ENCODE measurements at regions not wholly inside any gene's neighbourhood (a gene's known extent, or its start where the extent isn't known, plus 50 kb on each side); places are given as distances from the start of the nearest gene placed in this dataset.

DNA sequence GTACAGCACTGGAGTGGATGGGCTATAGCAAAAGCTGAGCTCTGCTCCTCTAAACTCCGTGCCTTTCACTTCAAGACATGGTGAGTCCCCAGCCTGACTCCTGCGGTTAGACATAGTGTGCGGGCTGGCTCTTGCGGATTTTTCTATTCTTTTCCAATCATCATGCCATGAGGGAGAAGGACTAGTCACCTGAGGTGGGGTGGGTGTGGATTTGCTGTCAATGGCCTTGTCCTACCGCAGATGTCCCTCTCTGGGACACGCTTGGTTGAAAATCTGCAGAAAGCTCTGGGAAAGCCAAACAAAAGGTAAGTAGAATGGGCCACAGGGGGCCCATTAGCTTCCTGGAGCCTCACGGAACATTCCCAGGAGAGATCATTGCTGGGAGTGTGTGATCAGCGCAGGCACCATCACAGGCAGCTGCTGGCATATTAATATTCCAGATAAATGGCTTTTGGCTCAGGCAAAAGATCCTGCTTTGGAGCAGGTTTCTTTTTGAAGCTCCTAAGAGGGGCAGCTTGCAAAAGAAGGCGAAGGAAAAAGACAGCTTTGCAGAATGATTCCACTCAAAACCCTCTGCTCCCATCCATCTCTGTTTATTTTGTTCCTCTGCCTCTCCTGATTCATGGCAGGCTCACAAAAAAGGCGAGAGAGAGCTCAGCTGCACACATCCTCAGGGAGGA, 509.0 kb upstream of the ZMIZ1 start:
- no peak for DNase-seq

DNA sequence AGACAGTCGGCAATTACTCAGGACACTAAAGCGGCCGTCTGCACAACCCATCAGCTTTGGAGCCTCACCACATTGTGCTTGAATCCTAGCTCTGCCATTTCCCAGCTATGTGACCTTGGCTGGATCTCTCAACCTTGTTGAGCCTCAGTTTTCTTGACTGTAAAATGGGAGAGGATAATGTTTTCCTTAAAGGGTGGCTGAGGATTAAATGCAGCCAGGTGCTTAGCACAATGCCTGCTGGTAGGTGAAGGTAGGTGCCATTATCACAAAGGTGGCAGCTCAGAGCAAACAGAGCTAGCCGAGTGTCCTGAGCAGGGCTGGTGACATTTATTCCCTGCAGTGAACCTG, 508.5 kb upstream of the ZMIZ1 start:
- no peak for DNase-seq

DNA sequence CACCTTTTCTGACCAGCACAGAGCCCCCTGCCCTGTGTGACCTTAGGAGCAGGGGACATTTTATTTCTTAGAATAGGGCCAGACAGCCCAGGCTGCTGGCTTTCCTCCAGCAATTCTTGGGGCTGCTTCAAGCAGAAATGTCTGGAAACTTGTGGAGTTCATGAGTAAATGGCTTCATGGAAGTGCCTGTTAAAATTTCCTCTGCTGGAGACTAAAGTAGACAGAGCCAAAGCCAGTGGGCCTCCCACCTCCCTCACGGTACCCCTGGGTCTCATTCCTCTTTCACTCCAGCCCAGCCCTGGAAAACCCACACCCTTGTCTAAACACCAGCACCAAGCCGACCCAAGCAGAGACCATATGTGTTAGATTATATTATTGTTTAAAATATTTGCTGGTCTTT, 505.5 kb upstream of the ZMIZ1 start:
- peak in 1 of 2 donors; percentile 52 for DNase-seq

DNA sequence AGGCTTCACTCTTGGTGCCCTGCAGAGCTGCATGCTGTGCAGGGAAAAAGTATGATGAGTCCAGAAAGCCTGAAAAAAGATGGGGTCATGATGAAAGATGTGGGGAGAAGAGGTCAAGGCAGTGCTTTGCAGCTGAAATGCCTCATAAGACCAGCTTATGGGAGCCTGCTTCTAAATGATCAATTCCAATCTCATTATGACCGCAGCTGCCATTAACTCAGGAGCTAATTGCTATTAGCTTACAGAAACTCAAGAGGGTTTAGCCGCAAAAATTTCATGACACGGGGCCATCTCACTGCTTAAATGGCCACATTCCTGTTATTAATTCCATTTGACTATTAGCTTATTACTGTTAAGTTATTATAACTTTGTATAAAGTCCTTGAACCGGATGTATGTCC, 502.9 kb upstream of the ZMIZ1 start:
- DNase-seq, result no peak

DNA sequence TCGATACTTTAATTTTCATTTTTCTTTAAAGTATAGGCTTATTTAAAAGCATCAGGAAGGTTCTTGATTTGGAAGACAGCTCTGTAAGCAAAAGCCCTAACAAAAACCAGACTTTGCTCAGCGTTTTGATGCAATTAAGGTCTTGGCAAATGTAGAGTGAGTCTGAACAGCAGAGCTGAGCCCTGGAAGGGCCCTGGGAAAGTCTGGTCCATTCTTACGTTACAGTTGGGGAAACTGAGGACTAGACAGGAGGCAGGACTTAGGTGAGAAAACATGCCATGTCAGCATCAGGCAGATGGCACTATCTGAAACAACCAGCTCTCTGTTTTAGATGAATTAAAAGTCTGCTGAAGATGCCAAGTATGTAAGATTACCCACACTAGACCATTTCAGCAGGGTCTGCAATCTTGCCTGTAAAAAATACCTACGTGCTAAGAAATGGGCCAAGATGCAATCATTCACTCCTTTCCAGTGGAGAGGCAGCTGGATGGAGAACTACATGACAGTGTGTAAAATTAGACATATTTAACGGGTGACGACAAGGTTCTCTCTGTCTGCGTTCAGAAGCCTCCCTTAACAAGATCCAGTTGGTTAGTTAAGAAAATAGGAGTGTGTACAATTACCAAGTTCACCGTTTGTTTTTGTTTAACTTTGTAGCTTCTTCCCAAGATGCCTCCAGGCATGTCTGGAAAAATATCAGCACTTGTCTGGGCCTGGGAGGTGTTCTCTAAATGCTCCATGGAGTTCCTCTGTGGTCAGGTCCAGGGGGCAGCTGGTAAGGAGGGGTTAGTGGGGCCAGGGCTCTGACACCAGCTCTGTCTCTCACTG, 502.3 kb upstream of the ZMIZ1 start:
- DNase-seq, result no peak

DNA sequence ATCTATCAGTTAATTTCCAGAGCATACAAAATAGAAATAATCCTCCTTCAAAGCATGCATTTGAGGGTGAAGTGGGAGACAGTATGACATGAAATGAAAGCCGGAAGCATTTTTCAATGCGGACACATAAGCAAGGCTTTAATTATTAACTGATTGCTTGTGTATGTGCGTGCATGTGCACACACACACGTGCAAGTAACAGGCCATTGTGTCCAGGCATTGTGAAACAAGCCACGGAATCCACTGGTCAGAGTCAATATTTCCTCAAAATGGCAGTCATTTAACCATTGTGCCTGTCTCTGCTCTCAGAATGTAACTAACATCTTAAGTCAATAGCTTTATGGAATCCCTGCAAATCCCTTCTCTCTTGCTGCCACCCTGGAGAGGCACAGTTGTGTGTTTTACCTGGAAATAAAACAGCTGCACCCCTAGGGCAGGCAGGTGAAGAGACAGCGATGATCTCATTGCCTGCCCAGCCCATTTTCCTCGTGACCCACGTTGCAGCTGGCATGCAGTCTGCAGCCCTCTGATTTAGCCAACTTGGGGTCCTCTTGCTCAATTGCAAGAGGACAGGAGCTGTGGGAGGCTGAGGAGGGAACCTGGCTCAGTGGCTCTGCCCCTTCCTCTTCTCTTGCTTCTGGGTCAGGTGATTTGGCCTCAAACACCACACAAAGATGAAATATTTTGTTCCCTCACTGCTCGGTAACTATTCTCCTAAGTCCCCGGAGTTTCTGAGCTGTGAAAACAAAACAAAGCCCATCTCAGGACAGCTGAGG, 500.9 kb upstream of the ZMIZ1 start:
- no peak for DNase-seq

DNA sequence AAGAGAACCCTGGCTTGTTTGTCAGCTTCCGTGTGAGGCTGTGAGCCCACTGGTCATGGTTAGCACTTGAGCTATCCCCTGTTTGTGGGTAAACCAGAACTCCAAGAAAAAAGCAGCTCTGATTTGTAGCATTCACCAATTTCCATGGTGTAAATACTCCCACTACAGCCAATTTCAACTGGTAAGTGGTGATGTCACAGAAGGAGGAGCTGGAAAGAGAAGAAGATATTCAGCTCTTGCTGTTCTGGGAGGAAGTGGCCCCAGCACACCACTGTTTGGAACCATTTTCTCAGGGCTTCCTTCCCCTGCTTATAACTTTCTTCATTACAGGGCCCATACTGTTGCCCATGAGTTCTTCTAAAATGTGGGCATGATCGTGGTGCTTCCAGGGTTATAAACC, 500.1 kb upstream of the ZMIZ1 start:
- no peak for DNase-seq

DNA sequence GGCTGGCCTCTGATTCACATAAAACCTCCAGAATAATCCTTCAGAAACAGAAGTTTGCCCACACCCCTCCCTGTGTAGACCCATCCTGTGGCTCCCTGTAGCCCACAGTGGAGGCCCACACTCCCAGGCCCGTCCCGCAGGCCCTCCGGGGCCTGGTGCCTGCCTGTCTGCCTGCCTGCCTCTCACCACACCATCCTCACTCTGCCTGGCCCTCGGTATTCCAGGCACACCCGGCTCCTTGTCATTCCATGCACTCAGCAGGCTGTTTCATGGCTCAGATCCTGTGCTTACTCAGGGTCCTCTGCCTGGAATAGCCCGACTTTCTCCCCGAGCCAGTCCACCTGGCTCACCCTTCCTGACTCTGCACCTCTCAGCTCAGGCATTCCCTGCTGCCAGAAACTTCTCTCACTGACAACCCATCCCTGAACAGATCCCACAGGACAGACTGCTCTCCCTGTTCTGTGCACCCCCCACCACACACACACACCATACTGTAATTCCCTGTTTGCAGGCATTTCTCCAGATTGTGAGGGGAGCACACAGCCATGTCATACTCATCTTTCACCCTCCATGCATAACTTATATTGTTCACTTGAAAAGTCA, 498.0 kb upstream of the ZMIZ1 start:
- DNase-seq, result no peak

DNA sequence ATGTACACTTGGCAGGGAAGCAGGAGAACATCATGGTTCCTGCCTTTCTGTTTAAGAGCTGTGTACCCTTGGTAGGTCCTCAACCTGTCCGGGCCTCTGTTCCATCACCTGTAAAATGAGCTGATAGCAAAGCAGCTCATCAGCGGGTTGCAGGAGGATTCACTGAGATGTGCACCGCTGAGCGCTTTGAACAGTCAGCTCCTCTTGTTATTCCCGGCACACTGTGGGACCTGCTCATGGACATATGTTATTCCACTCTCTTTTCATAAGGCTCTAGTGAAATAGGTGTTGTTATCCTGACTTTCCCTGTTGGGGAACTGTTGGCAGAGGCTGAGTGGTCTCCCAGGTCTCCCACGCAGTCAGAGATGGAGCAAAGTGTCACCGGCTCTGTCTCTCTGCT, 497.5 kb upstream of the ZMIZ1 start:
- no peak for DNase-seq

DNA sequence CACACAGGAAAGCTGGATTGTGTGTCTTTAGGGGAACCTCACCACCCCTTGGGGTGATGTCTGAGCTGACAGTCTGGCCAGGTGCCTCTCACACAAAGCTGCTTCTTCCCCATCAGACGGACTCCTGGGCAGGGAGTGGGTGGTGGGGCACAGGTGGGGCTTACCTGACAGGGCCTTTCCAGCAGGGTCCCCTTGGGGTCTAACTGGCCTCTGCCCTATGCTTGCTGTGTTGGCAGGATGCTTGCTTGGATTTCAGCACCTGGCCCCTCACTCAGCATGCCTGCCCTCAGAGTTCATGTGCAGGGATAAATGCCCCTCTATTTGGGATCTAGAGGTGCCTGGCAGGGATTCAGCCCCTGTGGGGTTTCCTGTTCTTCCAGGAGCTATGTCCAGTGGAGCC, 496.9 kb upstream of the ZMIZ1 start:
- no peak for DNase-seq

DNA sequence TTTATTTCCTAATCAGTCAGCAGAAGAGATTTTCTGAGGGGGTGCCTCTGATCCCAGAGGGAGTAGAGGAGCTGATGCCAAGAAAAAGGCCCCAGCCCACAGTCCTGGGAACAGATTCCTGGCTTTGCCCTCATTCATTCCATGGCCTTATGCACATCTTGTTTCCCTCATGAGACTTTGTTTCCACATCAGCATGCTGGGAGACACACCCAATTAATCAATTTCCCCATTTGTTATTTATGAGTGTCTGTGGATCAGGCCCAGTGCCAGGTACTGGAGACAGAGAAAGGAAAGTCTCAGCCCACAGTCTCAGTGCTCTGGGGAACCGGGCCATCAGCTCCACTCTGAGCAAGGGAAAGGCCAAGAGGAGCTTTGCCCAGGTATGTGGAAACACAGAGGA, 496.2 kb upstream of the ZMIZ1 start:
- DNase-seq, result no peak

DNA sequence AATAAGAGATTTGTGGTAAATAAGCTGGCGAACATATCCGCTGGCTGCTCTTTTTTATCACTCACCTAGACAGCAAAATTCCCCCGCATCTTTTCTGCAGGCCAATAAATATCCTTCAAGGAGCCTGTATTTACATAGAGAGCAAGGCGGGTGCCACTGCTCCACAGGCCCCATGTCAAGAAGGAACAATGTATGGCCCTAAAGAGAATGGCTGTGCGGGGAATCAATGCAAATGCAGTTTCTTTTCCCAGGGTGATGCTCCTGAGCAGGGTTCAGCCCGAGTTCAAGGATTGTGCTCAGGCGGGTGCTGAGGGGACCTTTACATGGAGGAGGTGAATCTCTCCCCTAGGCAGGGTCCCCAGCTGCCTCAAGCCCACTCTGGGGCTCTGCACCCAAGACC, 494.2 kb upstream of the ZMIZ1 start:
- DNase-seq, result no peak

DNA sequence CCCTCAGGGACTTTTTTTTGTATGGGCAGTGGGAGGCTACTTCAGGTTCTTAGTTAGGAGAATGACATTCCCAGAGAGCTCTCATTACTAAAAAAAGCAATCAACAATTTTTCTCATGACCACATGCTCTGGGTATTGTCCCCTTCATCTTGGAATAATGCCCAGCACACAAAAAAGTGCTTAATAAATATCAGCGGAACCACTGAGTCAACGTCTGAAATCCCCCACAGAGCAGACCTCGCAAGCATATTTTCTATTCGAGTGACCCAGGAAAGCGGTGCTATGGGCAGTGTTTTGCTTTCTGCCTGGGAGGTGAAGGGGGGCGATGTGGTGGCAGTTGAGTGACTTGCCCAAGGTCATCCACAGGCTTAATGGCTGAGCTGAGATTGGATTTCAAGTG, 493.4 kb upstream of the ZMIZ1 start:
- no peak for DNase-seq

DNA sequence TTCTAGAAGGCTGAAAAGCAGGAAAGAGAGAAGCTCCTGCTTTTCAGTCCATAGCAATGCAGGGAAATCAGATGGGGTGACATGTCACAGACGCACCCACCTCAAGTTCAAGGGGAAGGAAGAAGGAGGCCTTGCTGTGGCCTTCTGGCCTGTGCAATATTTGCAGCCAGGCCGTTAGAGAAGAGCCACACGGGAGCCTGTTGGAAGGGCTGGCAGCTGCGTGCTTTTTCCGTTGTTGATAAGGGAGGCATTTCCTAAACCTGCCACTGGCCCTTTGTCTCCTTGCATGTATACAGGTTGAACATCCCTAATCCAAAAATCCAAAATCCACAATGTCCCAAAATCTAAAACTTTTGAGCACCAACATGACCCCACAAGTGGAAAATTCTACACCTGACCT, 492.5 kb upstream of the ZMIZ1 start:
- no peak for DNase-seq

DNA sequence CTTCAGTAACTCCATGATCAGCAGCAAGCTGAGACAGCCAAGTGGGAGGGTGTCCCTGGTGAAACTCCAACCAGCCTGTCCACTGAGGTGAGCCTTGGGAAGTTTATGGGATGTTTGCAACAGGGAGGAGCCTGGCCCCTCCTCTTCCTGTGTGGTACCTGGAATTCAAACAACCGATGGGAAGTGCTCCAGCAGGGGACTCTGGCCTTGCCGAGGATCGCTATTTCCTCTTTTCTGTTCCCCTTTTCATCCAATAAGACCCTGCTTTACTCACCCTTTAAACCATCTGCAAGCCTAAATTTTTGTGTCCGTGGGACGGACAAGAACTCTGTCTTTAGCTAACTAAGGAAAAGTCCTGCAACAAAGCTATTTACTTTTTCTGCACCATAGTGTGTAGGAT, 491.1 kb upstream of the ZMIZ1 start:
- no peak for DNase-seq

DNA sequence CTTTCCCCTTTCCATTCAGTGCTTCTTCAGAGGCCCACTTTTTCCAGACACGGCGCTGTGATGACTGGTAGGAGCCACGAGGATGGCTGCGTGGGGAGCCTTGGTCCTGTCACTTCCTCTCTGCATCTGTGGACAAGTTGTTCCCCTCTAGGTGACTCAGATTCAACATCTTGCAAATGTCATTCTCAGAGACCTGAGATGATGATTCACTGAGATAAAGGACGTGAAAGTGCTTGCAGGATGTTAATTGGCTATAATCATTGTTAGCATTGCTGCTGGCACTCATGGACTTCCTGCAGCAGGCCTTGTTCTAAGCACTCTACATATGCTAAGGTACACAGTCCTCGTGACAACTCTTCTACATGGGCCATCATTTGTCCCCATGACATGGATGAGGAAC, 489.8 kb upstream of the ZMIZ1 start:
- no peak for DNase-seq

DNA sequence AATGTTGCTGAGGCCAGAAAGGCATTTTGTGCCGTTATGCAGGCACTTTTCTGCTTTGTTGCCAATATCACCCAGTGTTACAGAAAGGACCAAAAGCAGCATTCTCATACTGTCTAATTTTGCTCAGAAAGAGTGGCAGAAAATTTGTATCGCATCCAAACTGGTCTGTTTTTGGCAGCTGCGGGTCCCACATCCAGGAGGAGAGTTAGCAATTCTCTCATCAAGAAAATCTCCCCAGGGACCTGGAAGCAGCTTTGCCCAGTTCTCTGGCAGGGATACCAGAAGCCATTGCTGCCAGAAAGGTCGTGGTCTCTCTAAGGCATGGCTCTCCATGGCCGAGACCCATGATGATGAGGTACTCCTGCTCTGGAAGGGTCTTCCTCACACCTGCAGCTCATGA, 489.2 kb upstream of the ZMIZ1 start:
- DNase-seq, result no peak

DNA sequence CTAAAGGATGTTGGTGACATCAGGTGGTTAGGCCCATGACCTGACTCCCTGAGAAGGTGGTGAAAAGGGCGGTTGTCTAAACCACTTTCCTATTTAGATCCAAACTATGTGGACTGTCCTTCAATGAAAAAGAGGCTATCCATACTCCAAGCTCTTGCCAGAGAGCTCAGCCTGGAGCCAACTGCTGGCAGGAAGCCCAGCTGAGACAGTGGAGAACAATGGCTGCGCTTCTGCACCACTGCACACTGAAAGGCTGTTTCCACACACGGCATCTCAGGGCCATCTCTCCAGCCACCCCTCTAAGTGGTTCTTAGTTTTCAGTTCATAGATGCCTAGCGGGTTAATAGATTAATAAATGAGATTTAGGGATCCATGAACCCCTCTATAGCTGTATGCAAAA, 488.8 kb upstream of the ZMIZ1 start:
- peak; percentile 53 to 59 for DNase-seq

DNA sequence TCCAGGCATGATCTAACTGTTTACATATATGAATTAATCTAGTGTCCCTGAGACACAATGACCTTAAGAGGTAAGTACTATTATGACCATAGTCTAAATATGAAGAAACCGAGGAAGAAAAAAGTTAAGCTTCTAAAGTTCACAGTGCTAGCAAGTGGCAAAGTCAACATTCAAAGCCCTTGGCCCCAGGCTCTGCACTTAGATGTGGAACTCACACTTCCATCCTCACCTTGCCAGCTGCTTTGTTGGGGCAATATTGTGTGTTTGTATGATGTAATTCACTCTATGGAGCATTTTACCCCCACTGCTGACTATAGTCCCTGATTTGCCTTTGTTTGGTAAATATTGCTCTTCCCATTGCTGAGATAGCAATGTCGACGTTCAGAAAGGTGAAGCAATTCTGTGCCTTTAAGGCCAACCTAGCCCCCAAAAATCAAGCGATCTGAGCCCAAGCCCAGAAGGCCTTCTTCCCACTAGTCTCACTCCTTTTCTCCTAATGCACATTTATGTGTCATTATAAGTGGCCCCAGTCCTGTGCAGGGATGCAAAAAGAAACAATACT, 487.6 kb upstream of the ZMIZ1 start:
- no peak for DNase-seq

DNA sequence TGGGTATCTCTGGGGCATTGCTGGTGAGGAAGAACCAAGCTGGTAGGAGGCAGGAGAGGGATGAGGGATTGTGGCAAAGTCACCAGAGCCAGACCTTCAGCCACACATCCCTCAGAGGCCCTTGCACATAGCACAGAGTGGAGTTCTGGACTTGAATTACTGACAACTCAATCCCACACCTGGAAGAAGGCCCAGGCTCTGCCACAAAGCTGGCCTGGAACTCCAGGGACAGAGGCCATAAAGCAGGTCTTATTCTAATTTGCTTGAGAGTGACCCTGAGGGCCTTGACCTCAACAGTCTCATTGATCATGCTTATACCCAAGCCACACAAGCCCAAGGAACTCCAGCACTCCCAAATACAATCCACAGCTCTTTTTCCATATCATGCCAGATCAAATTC, 486.2 kb upstream of the ZMIZ1 start:
- DNase-seq, result no peak

DNA sequence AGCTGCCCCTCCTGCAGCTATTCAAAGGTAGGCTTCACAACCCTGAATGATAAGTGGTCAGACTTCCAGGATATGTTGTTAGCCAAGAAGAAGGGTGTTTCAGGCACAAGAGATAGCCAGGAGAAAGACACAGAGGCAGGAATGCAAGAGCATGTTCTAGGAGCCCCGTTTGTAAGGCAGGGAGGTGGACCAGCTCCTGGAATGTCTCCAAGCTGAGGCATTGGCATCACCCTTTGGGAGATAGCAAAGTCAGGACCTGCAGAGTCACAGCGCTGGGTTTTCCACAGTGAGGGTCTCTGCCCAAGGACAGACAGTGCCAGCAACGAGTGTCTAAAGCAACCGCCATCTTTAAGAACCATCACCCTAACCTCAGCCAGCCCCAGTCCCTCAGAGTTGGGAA, 484.5 kb upstream of the ZMIZ1 start:
- no peak for DNase-seq

DNA sequence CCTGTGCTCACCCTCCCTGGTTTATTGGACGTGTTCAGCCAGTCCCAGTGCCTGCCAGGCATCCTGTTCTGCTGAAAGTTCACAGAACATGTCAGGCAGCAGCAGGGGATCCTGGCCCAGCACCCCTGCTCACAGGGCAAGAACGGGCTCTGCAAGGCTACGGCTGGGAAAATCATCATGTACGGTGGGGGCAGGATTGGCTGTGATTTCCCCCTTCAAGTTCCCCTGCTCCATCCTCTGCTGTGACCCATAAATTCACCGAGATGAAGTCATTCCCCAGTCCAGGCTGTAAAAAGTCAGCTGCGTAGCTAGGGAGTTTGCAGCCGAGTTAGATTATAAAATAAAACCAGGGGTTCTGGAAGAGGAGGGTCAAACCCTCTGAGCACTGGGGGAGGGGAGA, 484.1 kb upstream of the ZMIZ1 start:
- DNase-seq, result peak in 1 of 2 donors; percentile 20

Data from right lung (tissue), 2 donors.